ENCODE measurements at regions not wholly inside any gene's neighbourhood (a gene's known extent, or its start where the extent isn't known, plus 50 kb on each side); places are given as distances from the start of the nearest gene placed in this dataset.

- DNase-seq = no peak
These were observed 52.3 kb upstream of the EGLN3 start for GRCh38 chr14:34003082-34003668.

Measured in NCI-H2171 (cell line).